ENCODE measurements at regions not wholly inside any gene's neighbourhood (a gene's known extent, or its start where the extent isn't known, plus 50 kb on each side); places are given as distances from the start of the nearest gene placed in this dataset.

- no peak overlapping the region for H3K27ac ChIP-seq (replicated peaks in 1 of 4)
- 82% methylated on average over 2 of the region's 2 CpGs for WGBS
- no peaks in the 10 kb centered on the region for H3K27me3 ChIP-seq
- H3K36me3 ChIP-seq: no peaks in the 10 kb centered on the region
- no peaks in the 10 kb centered on the region for H3K4me1 ChIP-seq
- intact Hi-C loops (cut with DNase I): no loop called here
- no peak overlapping the region for H3K4me3 ChIP-seq
- no peak for DNase-seq (ENCODE audit: extremely low spot score)
- no peaks in the 10 kb centered on the region for H3K9me3 ChIP-seq
- TF ChIP-seq EP300 (IDR thresholded peaks at IDR 0.05): no peak
- TF ChIP-seq POLR2AphosphoS5 (IDR thresholded peaks at IDR 0.05): no peak
- no peak for TF ChIP-seq CTCF (IDR thresholded peaks at IDR 0.05)
- TF ChIP-seq POLR2A (IDR thresholded peaks at IDR 0.05; ENCODE audit: low read depth): no peak
Observed at GRCh38 chr1:199291022-199291740, 652.3 kb downstream of the PTPRC start.

GRCh38 chr1:199292896-199293295, 654.1 kb downstream of the PTPRC start:
- no peaks in the 10 kb centered on the region for H3K9me3 ChIP-seq
- no peak overlapping the region for H3K27ac ChIP-seq (replicated peaks in 1 of 4)
- no peak overlapping the region for H3K4me3 ChIP-seq
- H3K27me3 ChIP-seq: no peaks in the 10 kb centered on the region
- H3K36me3 ChIP-seq: no peaks in the 10 kb centered on the region
- no peaks in the 10 kb centered on the region for H3K4me1 ChIP-seq
- DNase-seq (ENCODE audit: extremely low spot score): no peak
- intact Hi-C loops (cut with DNase I): no loop called here
- TF ChIP-seq EP300 (IDR thresholded peaks at IDR 0.05) (no peak), POLR2A (IDR thresholded peaks at IDR 0.05; ENCODE audit: low read depth) (no peak), POLR2AphosphoS5 (IDR thresholded peaks at IDR 0.05) (no peak), CTCF (IDR thresholded peaks at IDR 0.05) (no peak)
- WGBS: 89% methylated on average over 1 of the region's 1 CpG

- Histone ChIP-seq H3K36me3 (no peaks in the 10 kb centered on the region), H3K9me3 (no peaks in the 10 kb centered on the region), H3K4me3 (no peak overlapping the region), H3K27ac (replicated peaks in 1 of 4) (no peak overlapping the region), H3K4me1 (no peaks in the 10 kb centered on the region), H3K27me3 (no peaks in the 10 kb centered on the region)
- no peak for DNase-seq (ENCODE audit: extremely low spot score)
- intact Hi-C loops (cut with DNase I): no loop called here
- 53% methylated on average over 3 of the region's 3 CpGs for WGBS
- TF ChIP-seq POLR2AphosphoS5 (IDR thresholded peaks at IDR 0.05) (no peak), CTCF (IDR thresholded peaks at IDR 0.05) (no peak), POLR2A (IDR thresholded peaks at IDR 0.05; ENCODE audit: low read depth) (no peak), EP300 (IDR thresholded peaks at IDR 0.05) (no peak)
Observed at GRCh38 chr1:199295107-199295506, 656.3 kb downstream of the PTPRC start.

- Histone ChIP-seq H3K4me3 (no peak overlapping the region), H3K4me1 (no peaks in the 10 kb centered on the region), H3K27me3 (no peaks in the 10 kb centered on the region), H3K27ac (replicated peaks in 1 of 4) (no peak overlapping the region), H3K9me3 (no peaks in the 10 kb centered on the region), H3K36me3 (no peaks in the 10 kb centered on the region)
- TF ChIP-seq CTCF (IDR thresholded peaks at IDR 0.05) (no peak), POLR2A (IDR thresholded peaks at IDR 0.05; ENCODE audit: low read depth) (no peak), POLR2AphosphoS5 (IDR thresholded peaks at IDR 0.05) (no peak), EP300 (IDR thresholded peaks at IDR 0.05) (no peak)
- no peak for DNase-seq (ENCODE audit: extremely low spot score)
- intact Hi-C loops (cut with DNase I): no loop called here
Observed at GRCh38 chr1:199297174-199297573, 658.3 kb downstream of the PTPRC start.

GRCh38 chr1:199297887-199298286, 659.0 kb downstream of the PTPRC start:
- Histone ChIP-seq H3K36me3 (no peaks in the 10 kb centered on the region), H3K9me3 (no peaks in the 10 kb centered on the region), H3K27me3 (no peaks in the 10 kb centered on the region), H3K27ac (replicated peaks in 1 of 4) (no peak overlapping the region), H3K4me3 (no peak overlapping the region), H3K4me1 (no peaks in the 10 kb centered on the region)
- TF ChIP-seq POLR2AphosphoS5 (IDR thresholded peaks at IDR 0.05) (no peak), EP300 (IDR thresholded peaks at IDR 0.05) (no peak), POLR2A (IDR thresholded peaks at IDR 0.05; ENCODE audit: low read depth) (no peak), CTCF (IDR thresholded peaks at IDR 0.05) (no peak)
- DNase-seq (ENCODE audit: extremely low spot score): no peak
- intact Hi-C loops (cut with DNase I): no loop called here
- WGBS: 75% methylated on average over 3 of the region's 3 CpGs
